Breast epithelium (tissue), 3 donors: ENCODE measurements at regions not wholly inside any gene's neighbourhood (a gene's known extent, or its start where the extent isn't known, plus 50 kb on each side); places are given as distances from the start of the nearest gene placed in this dataset.

Experiments
- CTCF ChIP-seq, 3 donors: fragments of 450-650 bp; IDR thresholded peaks; one replicate each; pipeline ENCODE4 v1.5.1; 2016 to 2017; ENCODE audit warnings: antibody characterized with exemption in 3 of 3, mild to moderate bottlenecking in 3 of 3, moderate library complexity in 3 of 3
- POLR2A ChIP-seq: fragments of 450-650 bp; IDR thresholded peaks from one replicate; pipeline ENCODE4 v1.6.1; 2016; ENCODE audit warnings: antibody characterized with exemption, mild to moderate bottlenecking, moderate library complexity

DNA sequence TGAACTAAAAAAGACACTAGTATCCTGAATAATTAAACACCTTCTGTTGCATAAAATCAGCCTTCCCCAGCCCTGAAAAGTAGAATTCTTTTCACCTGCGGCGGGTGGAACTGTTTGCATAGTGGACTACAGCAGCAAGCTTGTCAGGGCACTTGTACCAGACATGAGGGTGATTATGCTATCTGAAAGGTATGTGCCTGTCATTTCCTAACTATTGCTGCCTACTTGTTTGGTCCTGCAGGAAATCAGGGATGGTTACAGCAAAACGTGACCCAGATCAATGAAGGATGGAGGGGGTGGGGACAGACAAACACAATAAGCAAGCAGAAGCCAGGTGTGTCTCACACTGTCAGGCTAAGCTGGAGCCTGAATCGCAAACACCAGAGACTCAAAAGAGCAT lies 385.6 kb downstream of the MLLT3 start:
- TF ChIP-seq CTCF (IDR thresholded peaks at IDR 0.05) = no peak
- no peak for TF ChIP-seq POLR2A
